CD14-positive monocyte (primary cell): ENCODE measurements at regions not wholly inside any gene's neighbourhood (a gene's known extent, or its start where the extent isn't known, plus 50 kb on each side); places are given as distances from the start of the nearest gene placed in this dataset.

Experiments
- DNase-seq, 3 donors: peaks; one replicate each; pipeline ENCODE4 v3.0.0-alpha.2; 2011 to 2022
- H2AFZ ChIP-seq: 2 replicates; pipeline ENCODE4 v1.6.0; 2012; ENCODE audit warnings: mild to moderate bottlenecking, low read depth, low read length, inconsistent platforms; ENCODE audit not compliant: insufficient read depth, poor library complexity, severe bottlenecking
- H3K27ac ChIP-seq, 2 donors: 1 replicate in 1 of 2; 2 replicates in 1 of 2; pipeline ENCODE4 v1.5.1; 2012 to 2013; ENCODE audit warnings: low read length in 2 of 2, control low read depth in 1 of 2, inconsistent platforms in 1 of 2, low read depth in 1 of 2, mild to moderate bottlenecking in 1 of 2
- H3K27me3 ChIP-seq, 2 donors: one replicate each; pipeline versions ENCODE4 v1.6.0 to v1.6.1; 2011 to 2013; ENCODE audit warnings: low read length in 2 of 2; ENCODE audit not compliant: control insufficient read depth in 2 of 2, insufficient read depth in 2 of 2
- H3K36me3 ChIP-seq, 2 donors: replicated peaks in 1 of 2; 1 replicate in 1 of 2; 2 replicates in 1 of 2; pipeline versions ENCODE4 v1.5.1 to v1.6.1; 2012 to 2013; ENCODE audit warnings: low read length in 2 of 2, control low read depth in 1 of 2, inconsistent platforms in 1 of 2, mild to moderate bottlenecking in 1 of 2; ENCODE audit not compliant: insufficient read depth in 2 of 2, control insufficient read depth in 1 of 2
- H3K4me1 ChIP-seq, 2 donors: 1 replicate in 1 of 2; 2 replicates in 1 of 2; pipeline versions ENCODE4 v1.5.1 to v1.6.1; 2012 to 2013; ENCODE audit warnings: low read length in 2 of 2, control low read depth in 1 of 2, inconsistent platforms in 1 of 2, mild to moderate bottlenecking in 1 of 2, moderate library complexity in 1 of 2; ENCODE audit not compliant: insufficient read depth in 2 of 2, control insufficient read depth in 1 of 2
- H3K4me2 ChIP-seq: replicated peaks from 2 replicates; pipeline ENCODE3; 2012; ENCODE audit warnings: low read length, moderate library complexity, mild to moderate bottlenecking; ENCODE audit not compliant: poor library complexity, severe bottlenecking; ENCODE audit errors: extremely low read depth
- H3K4me3 ChIP-seq, 3 experiments: fragments of 200-600 bp in 1 of 3; sonication (generic) in 1 of 3; replicated peaks in 1 of 3; 1 replicate in 2 of 3; 2 replicates in 1 of 3; pipeline ENCODE4 v1.5.1; 2011 to 2013; ENCODE audit warnings: low read length in 3 of 3, mild to moderate bottlenecking in 3 of 3, control low read depth in 2 of 3, low read depth in 2 of 3, inconsistent platforms in 1 of 3, moderate library complexity in 1 of 3
- H3K79me2 ChIP-seq: 2 replicates; pipeline ENCODE4 v1.6.0; 2012; ENCODE audit warnings: mild to moderate bottlenecking, control low read depth, inconsistent platforms, low read length, moderate library complexity; ENCODE audit not compliant: insufficient read depth
- H3K9ac ChIP-seq: 2 replicates; pipeline ENCODE4 v1.6.0; 2017; ENCODE audit warnings: low read length, mild to moderate bottlenecking; ENCODE audit not compliant: insufficient read depth, poor library complexity, severe bottlenecking
- H3K9me3 ChIP-seq, 2 donors: replicated peaks in 1 of 2; 1 replicate in 1 of 2; 2 replicates in 1 of 2; pipeline versions ENCODE4 v1.5.1 to v1.6.1; 2012 to 2013; ENCODE audit warnings: low read length in 2 of 2, control low read depth in 1 of 2; ENCODE audit not compliant: control insufficient read depth in 1 of 2, insufficient read depth in 1 of 2
- H4K20me1 ChIP-seq: 2 replicates; pipeline ENCODE4 v1.6.0; 2012; ENCODE audit warnings: mild to moderate bottlenecking, low read length, control low read depth, moderate library complexity; ENCODE audit not compliant: insufficient read depth
- H3K27ac Mint-ChIP-seq, 7 donors: one replicate each; pipeline ENCODE4 v1.8.0; 2020; ENCODE audit warnings: mild to moderate bottlenecking in 7 of 7, mixed read lengths in 7 of 7, moderate library complexity in 6 of 7, inconsistent platforms in 2 of 7
- H3K27me3 Mint-ChIP-seq, 3 donors: one replicate each; pipeline ENCODE4 v1.8.0; 2021 to 2022; ENCODE audit warnings: low read depth in 3 of 3, mild to moderate bottlenecking in 3 of 3, mixed read lengths in 3 of 3, moderate library complexity in 3 of 3, inconsistent platforms in 1 of 3
- H3K36me3 Mint-ChIP-seq, 2 donors: one replicate each; pipeline ENCODE4 v1.8.0; 2020; ENCODE audit warnings: mixed read lengths in 2 of 2, inconsistent platforms in 1 of 2, mild to moderate bottlenecking in 1 of 2
- H3K4me1 Mint-ChIP-seq: one replicate; pipeline ENCODE4 v1.8.0; 2020; ENCODE audit warnings: mild to moderate bottlenecking, mixed read lengths
- H3K4me3 Mint-ChIP-seq, 2 donors: one replicate each; pipeline ENCODE4 v1.8.0; 2020; ENCODE audit warnings: mild to moderate bottlenecking in 2 of 2, mixed read lengths in 2 of 2, moderate library complexity in 1 of 2
- H3K9me3 Mint-ChIP-seq, 7 donors: one replicate each; pipeline ENCODE4 v1.8.0; 2020 to 2022; ENCODE audit warnings: mixed read lengths in 7 of 7, mild to moderate bottlenecking in 6 of 7, moderate library complexity in 6 of 7, inconsistent platforms in 2 of 7
- CTCF ChIP-seq: fragments of 200-600 bp; IDR thresholded peaks from one replicate; pipeline ENCODE4 v1.8.0; 2022; ENCODE audit warnings: antibody characterized with exemption, mild to moderate bottlenecking
- intact Hi-C, 2 donors: fragments of 100-400 bp; cut with micrococcal nuclease; formaldehyde crosslinking; loops; one replicate each; pipeline versions ENCODE4 v1.15.0 to v1.15.1; 2023

- DNase-seq = no peak
- H3K79me2 ChIP-seq = no peaks in the 10 kb centered on the region
- H3K27me3 ChIP-seq = no peaks in the 10 kb centered on the region
- no peak for TF ChIP-seq CTCF
- H3K9ac ChIP-seq = no peak overlapping the region
- no peaks in the 10 kb centered on the region for H3K9me3 ChIP-seq
- no peak overlapping the region for H3K27ac ChIP-seq
- no peaks in the 10 kb centered on the region for H3K36me3 Mint-ChIP-seq
- H3K4me3 Mint-ChIP-seq = no peak overlapping the region
- no peak overlapping the region for H2AFZ ChIP-seq
- H3K4me1 Mint-ChIP-seq = no peaks in the 10 kb centered on the region
- H3K4me1 ChIP-seq = no peaks in the 10 kb centered on the region
- H4K20me1 ChIP-seq = no peaks in the 10 kb centered on the region
- peaks cover 0 to 5% (median 0%) of the 10 kb centered on the region in 3 donors for H3K27me3 Mint-ChIP-seq
- H3K4me3 ChIP-seq = no peak overlapping the region
- intact Hi-C loops = no loop called here
- H3K36me3 ChIP-seq = no peaks in the 10 kb centered on the region
- peaks cover 0 to 7% (median 0%) of the 10 kb centered on the region in 7 donors for H3K9me3 Mint-ChIP-seq
- H3K27ac Mint-ChIP-seq = no peak overlapping the region
- H3K4me2 ChIP-seq = no peak overlapping the region
Observed at GRCh38 chr4:62377245-62377644, 1177.1 kb downstream of the ADGRL3 start.

- no peak overlapping the region for H3K27ac ChIP-seq
- H3K4me1 ChIP-seq = no peaks in the 10 kb centered on the region
- no peaks in the 10 kb centered on the region for H3K79me2 ChIP-seq
- Mint-ChIP-seq H3K4me1 (no peaks in the 10 kb centered on the region), H3K27me3 (no peaks in the 10 kb centered on the region), H3K36me3 (no peaks in the 10 kb centered on the region), H3K27ac (no peak overlapping the region), H3K4me3 (no peak overlapping the region), H3K9me3 (peaks cover 2 to 7% (median 4%) of the 10 kb centered on the region in 7 donors)
- H3K9ac ChIP-seq = no peak overlapping the region
- DNase-seq = no peak
- H3K4me2 ChIP-seq = no peak overlapping the region
- peaks cover 4 to 8% of the 10 kb centered on the region in 2 donors for H3K9me3 ChIP-seq
- no peak for TF ChIP-seq CTCF
- no peaks in the 10 kb centered on the region for H3K36me3 ChIP-seq
- H2AFZ ChIP-seq = no peak overlapping the region
- intact Hi-C loops = no loop called here
- no peaks in the 10 kb centered on the region for H3K27me3 ChIP-seq
- H4K20me1 ChIP-seq = no peaks in the 10 kb centered on the region
- no peak overlapping the region for H3K4me3 ChIP-seq
Observed at GRCh38 chr4:62366939-62367338, 1166.8 kb downstream of the ADGRL3 start.
